Panc1 (cell line): ENCODE measurements at regions not wholly inside any gene's neighbourhood (a gene's known extent, or its start where the extent isn't known, plus 50 kb on each side); places are given as distances from the start of the nearest gene placed in this dataset.

Experiments used
- POLR2AphosphoS5 ChIP-seq: IDR thresholded peaks from 2 replicates; pipeline ENCODE4 v1.6.1; 2012; ENCODE audit warnings: mild to moderate bottlenecking, low read depth, low read length, moderate library complexity
- TF ChIP-seq, protein P1 (sequence below): fragments of 450-650 bp; IDR thresholded peaks from 2 replicates; pipeline ENCODE4 v1.5.1; 2017; ENCODE audit warnings: mild to moderate bottlenecking

DNA sequence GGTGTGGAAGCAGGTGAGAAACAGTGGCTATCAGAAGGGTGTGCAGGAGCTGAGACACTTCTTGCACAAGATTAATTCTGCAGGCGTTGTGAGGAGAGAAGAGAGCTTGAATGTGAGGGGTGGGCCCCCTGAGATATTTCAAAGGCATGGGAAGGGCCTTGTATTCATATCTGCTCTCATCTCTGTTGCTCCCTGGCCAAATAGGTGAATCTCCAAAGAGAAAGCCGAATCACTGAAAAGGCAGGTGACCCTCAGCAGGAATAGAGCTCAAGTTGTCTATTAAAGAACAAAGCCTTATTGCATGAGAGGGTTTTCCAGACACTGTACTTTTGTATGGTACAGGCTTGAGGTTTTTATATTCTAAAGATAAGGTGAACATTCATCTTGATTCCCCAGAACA lies 373.1 kb downstream of the TMEM114 start:
- TF ChIP-seq, protein P1, sequence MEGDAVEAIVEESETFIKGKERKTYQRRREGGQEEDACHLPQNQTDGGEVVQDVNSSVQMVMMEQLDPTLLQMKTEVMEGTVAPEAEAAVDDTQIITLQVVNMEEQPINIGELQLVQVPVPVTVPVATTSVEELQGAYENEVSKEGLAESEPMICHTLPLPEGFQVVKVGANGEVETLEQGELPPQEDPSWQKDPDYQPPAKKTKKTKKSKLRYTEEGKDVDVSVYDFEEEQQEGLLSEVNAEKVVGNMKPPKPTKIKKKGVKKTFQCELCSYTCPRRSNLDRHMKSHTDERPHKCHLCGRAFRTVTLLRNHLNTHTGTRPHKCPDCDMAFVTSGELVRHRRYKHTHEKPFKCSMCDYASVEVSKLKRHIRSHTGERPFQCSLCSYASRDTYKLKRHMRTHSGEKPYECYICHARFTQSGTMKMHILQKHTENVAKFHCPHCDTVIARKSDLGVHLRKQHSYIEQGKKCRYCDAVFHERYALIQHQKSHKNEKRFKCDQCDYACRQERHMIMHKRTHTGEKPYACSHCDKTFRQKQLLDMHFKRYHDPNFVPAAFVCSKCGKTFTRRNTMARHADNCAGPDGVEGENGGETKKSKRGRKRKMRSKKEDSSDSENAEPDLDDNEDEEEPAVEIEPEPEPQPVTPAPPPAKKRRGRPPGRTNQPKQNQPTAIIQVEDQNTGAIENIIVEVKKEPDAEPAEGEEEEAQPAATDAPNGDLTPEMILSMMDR, result no peak
- TF ChIP-seq POLR2AphosphoS5, result no peak
